Astrocyte (in vitro differentiated cells and primary cell): ENCODE measurements at regions not wholly inside any gene's neighbourhood (a gene's known extent, or its start where the extent isn't known, plus 50 kb on each side); places are given as distances from the start of the nearest gene placed in this dataset.

Experiments
- CTCF ChIP-seq: IDR thresholded peaks from 2 replicates; pipeline ENCODE4 v1.5.1; 2011; ENCODE audit warnings: low read depth, mild to moderate bottlenecking, inconsistent platforms, low read length, moderate library complexity; ENCODE audit not compliant: insufficient read depth
- EZH2 ChIP-seq: IDR thresholded peaks from 2 replicates; pipeline ENCODE4 v1.6.1; 2012; ENCODE audit warnings: mild to moderate bottlenecking, low read length, inconsistent platforms; ENCODE audit not compliant: insufficient read depth

GRCh38 chr5:74550927-74551326 is 89.6 kb downstream of the ENC1 start:
- TF ChIP-seq CTCF (no peak), EZH2 (no peak)
